Type B pancreatic cell (in vitro differentiated cells): ENCODE measurements at regions not wholly inside any gene's neighbourhood (a gene's known extent, or its start where the extent isn't known, plus 50 kb on each side); places are given as distances from the start of the nearest gene placed in this dataset.

ENCODE experiments used
- DNase-seq: peaks from one replicate; pipeline ENCODE4 v3.0.0; 2021; ENCODE audit warnings: mixed read lengths; ENCODE audit not compliant: unreplicated experiment; ENCODE audit errors: extremely low spot score
- H3K27ac Mint-ChIP-seq: 2 replicates; pipeline ENCODE4 v1.8.0; 2021; ENCODE audit warnings: mild to moderate bottlenecking, mixed read lengths
- H3K27me3 Mint-ChIP-seq: 2 replicates; pipeline ENCODE4 v1.8.0; 2021; ENCODE audit warnings: mixed read lengths
- H3K36me3 Mint-ChIP-seq: 2 replicates; pipeline ENCODE4 v1.8.0; 2021; ENCODE audit warnings: mixed read lengths
- H3K4me1 Mint-ChIP-seq: one replicate; pipeline ENCODE4 v1.8.0; 2021; ENCODE audit warnings: mixed read lengths; ENCODE audit not compliant: unreplicated experiment
- H3K4me3 Mint-ChIP-seq: 2 replicates; pipeline ENCODE4 v1.8.0; 2021; ENCODE audit warnings: mild to moderate bottlenecking, mixed read lengths
- H3K9me3 Mint-ChIP-seq: 2 replicates; pipeline ENCODE4 v1.8.0; 2021; ENCODE audit warnings: mixed read lengths
- CTCF ChIP-seq: fragments of 200-600 bp; sonication (generic); conservative IDR thresholded peaks from 2 replicates; pipeline ENCODE4 v1.5.0; 2021; ENCODE audit warnings: antibody characterized with exemption, mild to moderate bottlenecking

GRCh38 chr3:44060164-44060563 lies 181.5 kb upstream of the TOPAZ1 start:
- TF ChIP-seq CTCF = no peak
- H3K27me3 Mint-ChIP-seq = peaks cover 64% of the 10 kb centered on the region
- peaks cover 4% of the 10 kb centered on the region for H3K9me3 Mint-ChIP-seq
- no peak for DNase-seq
- H3K27ac Mint-ChIP-seq = no peak overlapping the region
- no peak overlapping the region for H3K4me3 Mint-ChIP-seq
- H3K36me3 Mint-ChIP-seq = no peaks in the 10 kb centered on the region
- H3K4me1 Mint-ChIP-seq = peaks cover 48% of the 10 kb centered on the region

GRCh38 chr3:44061268-44061667 lies 180.4 kb upstream of the TOPAZ1 start:
- Mint-ChIP-seq H3K36me3 (no peaks in the 10 kb centered on the region), H3K27ac (no peak overlapping the region), H3K4me3 (no peak overlapping the region), H3K27me3 (peaks cover 57% of the 10 kb centered on the region), H3K4me1 (peaks cover 53% of the 10 kb centered on the region), H3K9me3 (peaks cover 4% of the 10 kb centered on the region)
- no peak for DNase-seq
- no peak for TF ChIP-seq CTCF

- Mint-ChIP-seq H3K9me3 (peaks cover 4% of the 10 kb centered on the region), H3K36me3 (no peaks in the 10 kb centered on the region), H3K4me3 (no peak overlapping the region), H3K4me1 (peaks cover 53% of the 10 kb centered on the region), H3K27ac (no peak overlapping the region), H3K27me3 (peaks cover 56% of the 10 kb centered on the region)
- no peak for DNase-seq
- no peak for TF ChIP-seq CTCF
Observed at GRCh38 chr3:44061961-44062360, 179.7 kb upstream of the TOPAZ1 start.

GRCh38 chr3:44065311-44066094 lies 176.2 kb upstream of the TOPAZ1 start:
- peaks cover 35% of the 10 kb centered on the region for H3K27me3 Mint-ChIP-seq
- peaks cover 26% of the 10 kb centered on the region for H3K4me1 Mint-ChIP-seq
- TF ChIP-seq CTCF = peak; percentile 39
- DNase-seq = peak; percentile 27
- peak overlapping the region; percentile 31 for H3K4me3 Mint-ChIP-seq
- no peak overlapping the region for H3K27ac Mint-ChIP-seq
- no peaks in the 10 kb centered on the region for H3K36me3 Mint-ChIP-seq
- peaks cover 4% of the 10 kb centered on the region for H3K9me3 Mint-ChIP-seq

GRCh38 chr3:44066806-44067205 lies 174.9 kb upstream of the TOPAZ1 start:
- H3K27ac Mint-ChIP-seq = no peak overlapping the region

More at GRCh38 chr3:44066806-44067205, 174.9 kb upstream of the TOPAZ1 start:
- peak; percentile 27 for DNase-seq
- Mint-ChIP-seq H3K36me3 (no peaks in the 10 kb centered on the region), H3K4me3 (no peak overlapping the region), H3K27me3 (peaks cover 30% of the 10 kb centered on the region), H3K4me1 (peaks cover 19% of the 10 kb centered on the region), H3K9me3 (peaks cover 4% of the 10 kb centered on the region)
- no peak for TF ChIP-seq CTCF
